ENCODE measurements at regions not wholly inside any gene's neighbourhood (a gene's known extent, or its start where the extent isn't known, plus 50 kb on each side); places are given as distances from the start of the nearest gene placed in this dataset.

- Histone ChIP-seq H3K9me1 (ENCODE audit: control insufficient read depth, extremely low read depth, insufficient read depth, low read length) (no peaks in the 10 kb centered on the region), H3K9me3 (ENCODE audit: control insufficient read depth, low read depth, low read length) (no peaks in the 10 kb centered on the region), H3K4me1 (ENCODE audit: control insufficient read depth, extremely low read depth, insufficient read depth, low read length) (no peaks in the 10 kb centered on the region), H2AFZ (ENCODE audit: control insufficient read depth, low read length) (no peak overlapping the region), H3K4me3 (ENCODE audit: control insufficient read depth in 2 of 3, extremely low read depth in 1 of 3, insufficient read depth in 2 of 3, low read depth in 1 of 3, low read length in 3 of 3) (no peak overlapping the region), H3K9ac (ENCODE audit: control insufficient read depth, extremely low read depth, insufficient read depth, low read length) (no peak overlapping the region), H3K27ac (ENCODE audit: control insufficient read depth, insufficient read depth, low read length) (no peak overlapping the region), H3K4me2 (ENCODE audit: control insufficient read depth, extremely low read depth, insufficient read depth, low read depth, low read length) (no peak overlapping the region), H3K36me3 (ENCODE audit: control insufficient read depth in 2 of 2, extremely low read depth in 1 of 2, insufficient read depth in 2 of 2, low read length in 2 of 2) (no peaks in the 10 kb centered on the region), H4K20me1 (ENCODE audit: control insufficient read depth, extremely low read depth, insufficient read depth, low read length) (no peaks in the 10 kb centered on the region), H3K79me2 (ENCODE audit: control insufficient read depth, insufficient read depth, low read length) (no peaks in the 10 kb centered on the region), H3K27me3 (ENCODE audit: control insufficient read depth, extremely low read depth, insufficient read depth, low read length) (no peaks in the 10 kb centered on the region)
- FAIRE-seq (no peak), DNase-seq (ENCODE audit: low read depth, low spot score) (no peak)
- dilution Hi-C loops (cut with MboI; ENCODE audit: extremely low pct_ligation_motif_present, low sequenced_read_pairs), result no loop called here
- TF ChIP-seq EZH2 (IDR thresholded peaks at IDR 0.05; ENCODE audit: low read length) (no peak), CTCF (optimal IDR thresholded peaks at IDR 0.05 in 1 of 3, IDR thresholded peaks at IDR 0.05 in 1 of 3, conservative IDR thresholded peaks at IDR 0.05 in 1 of 3; ENCODE audit: extremely low read depth in 1 of 3, insufficient read depth in 2 of 3, low read length in 3 of 3) (no peak)
Measured at GRCh38 chr13:70950664-70951063, 842.4 kb upstream of the KLHL1 start.

- no peaks in the 10 kb centered on the region for H3K79me2 ChIP-seq (ENCODE audit: control insufficient read depth, insufficient read depth, low read length)
- no peaks in the 10 kb centered on the region for H3K9me1 ChIP-seq (ENCODE audit: control insufficient read depth, extremely low read depth, insufficient read depth, low read length)
- dilution Hi-C loops (cut with MboI; ENCODE audit: extremely low pct_ligation_motif_present, low sequenced_read_pairs), result no loop called here
- no peaks in the 10 kb centered on the region for H3K4me1 ChIP-seq (ENCODE audit: control insufficient read depth, extremely low read depth, insufficient read depth, low read length)
- H2AFZ ChIP-seq (ENCODE audit: control insufficient read depth, low read length), result no peak overlapping the region
- no peaks in the 10 kb centered on the region for H4K20me1 ChIP-seq (ENCODE audit: control insufficient read depth, extremely low read depth, insufficient read depth, low read length)
- TF ChIP-seq EZH2 (IDR thresholded peaks at IDR 0.05; ENCODE audit: low read length) (no peak), CTCF (optimal IDR thresholded peaks at IDR 0.05 in 1 of 3, IDR thresholded peaks at IDR 0.05 in 1 of 3, conservative IDR thresholded peaks at IDR 0.05 in 1 of 3; ENCODE audit: extremely low read depth in 1 of 3, insufficient read depth in 2 of 3, low read length in 3 of 3) (no peak)
- FAIRE-seq, result no peak
- no peak overlapping the region for H3K9ac ChIP-seq (ENCODE audit: control insufficient read depth, extremely low read depth, insufficient read depth, low read length)
- no peak overlapping the region for H3K4me2 ChIP-seq (ENCODE audit: control insufficient read depth, extremely low read depth, insufficient read depth, low read depth, low read length)
- no peaks in the 10 kb centered on the region for H3K36me3 ChIP-seq (ENCODE audit: control insufficient read depth in 2 of 2, extremely low read depth in 1 of 2, insufficient read depth in 2 of 2, low read length in 2 of 2)
- no peak for DNase-seq (ENCODE audit: low read depth, low spot score)
- H3K27ac ChIP-seq (ENCODE audit: control insufficient read depth, insufficient read depth, low read length), result no peak overlapping the region
- H3K4me3 ChIP-seq (ENCODE audit: control insufficient read depth in 2 of 3, extremely low read depth in 1 of 3, insufficient read depth in 2 of 3, low read depth in 1 of 3, low read length in 3 of 3), result no peak overlapping the region
- no peaks in the 10 kb centered on the region for H3K27me3 ChIP-seq (ENCODE audit: control insufficient read depth, extremely low read depth, insufficient read depth, low read length)
- H3K9me3 ChIP-seq (ENCODE audit: control insufficient read depth, low read depth, low read length), result no peaks in the 10 kb centered on the region
Measured at GRCh38 chr13:70945506-70945905, 837.3 kb upstream of the KLHL1 start.
